OCI-LY3 (cell line): ENCODE measurements at regions not wholly inside any gene's neighbourhood (a gene's known extent, or its start where the extent isn't known, plus 50 kb on each side); places are given as distances from the start of the nearest gene placed in this dataset.

Source experiments
- EZH2phosphoT487 ChIP-seq: fragments of 200-600 bp; shearing (Covaris generic); IDR thresholded peaks from 2 replicates; pipeline ENCODE4 v1.6.1; 2018; ENCODE audit warnings: antibody characterized with exemption, mixed run types, low read depth
- TF ChIP-seq, protein P1 (sequence below): fragments of 200-600, 300-600 bp; sonication (generic); IDR thresholded peaks from 2 replicates; pipeline ENCODE4 v1.5.1; 2014; ENCODE audit warnings: antibody characterized with exemption, low read length, low read depth

DNA sequence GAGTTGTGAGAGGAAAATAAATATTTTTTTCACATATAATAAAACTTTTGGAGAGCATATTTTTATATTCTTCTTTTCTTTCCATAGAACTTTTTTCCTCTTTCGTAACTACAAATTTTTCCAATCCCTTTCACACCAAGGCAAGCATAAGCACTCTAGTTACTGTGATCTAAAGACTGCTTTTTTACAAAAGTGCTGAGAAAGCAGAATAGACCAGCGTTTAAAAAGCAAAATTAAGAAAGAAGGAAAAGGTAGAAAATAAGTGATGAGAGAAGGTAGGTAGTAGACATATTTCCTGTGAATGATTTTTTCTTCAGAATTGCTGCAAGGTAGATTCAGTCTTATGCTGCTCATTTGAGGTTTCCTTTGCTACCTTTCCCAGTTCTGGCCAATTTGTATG, 195.5 kb downstream of the MBL2 start:
- TF ChIP-seq, protein P1, sequence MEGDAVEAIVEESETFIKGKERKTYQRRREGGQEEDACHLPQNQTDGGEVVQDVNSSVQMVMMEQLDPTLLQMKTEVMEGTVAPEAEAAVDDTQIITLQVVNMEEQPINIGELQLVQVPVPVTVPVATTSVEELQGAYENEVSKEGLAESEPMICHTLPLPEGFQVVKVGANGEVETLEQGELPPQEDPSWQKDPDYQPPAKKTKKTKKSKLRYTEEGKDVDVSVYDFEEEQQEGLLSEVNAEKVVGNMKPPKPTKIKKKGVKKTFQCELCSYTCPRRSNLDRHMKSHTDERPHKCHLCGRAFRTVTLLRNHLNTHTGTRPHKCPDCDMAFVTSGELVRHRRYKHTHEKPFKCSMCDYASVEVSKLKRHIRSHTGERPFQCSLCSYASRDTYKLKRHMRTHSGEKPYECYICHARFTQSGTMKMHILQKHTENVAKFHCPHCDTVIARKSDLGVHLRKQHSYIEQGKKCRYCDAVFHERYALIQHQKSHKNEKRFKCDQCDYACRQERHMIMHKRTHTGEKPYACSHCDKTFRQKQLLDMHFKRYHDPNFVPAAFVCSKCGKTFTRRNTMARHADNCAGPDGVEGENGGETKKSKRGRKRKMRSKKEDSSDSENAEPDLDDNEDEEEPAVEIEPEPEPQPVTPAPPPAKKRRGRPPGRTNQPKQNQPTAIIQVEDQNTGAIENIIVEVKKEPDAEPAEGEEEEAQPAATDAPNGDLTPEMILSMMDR: no peak
- TF ChIP-seq EZH2phosphoT487: no peak
